Esophagus muscularis mucosa (tissue), 4 donors: ENCODE measurements at regions not wholly inside any gene's neighbourhood (a gene's known extent, or its start where the extent isn't known, plus 50 kb on each side); places are given as distances from the start of the nearest gene placed in this dataset.

Experiments used
- DNase-seq: peaks from one replicate; pipeline ENCODE4 v3.0.0-alpha.2; 2017; ENCODE audit errors: extremely low spot score
- H3K27ac ChIP-seq, 4 donors: fragments of 200-600 bp; sonication (generic); replicated peaks in 1 of 4; 1 replicate in 3 of 4; 2 replicates in 1 of 4; pipeline ENCODE4 v1.5.1; 2016 to 2019; ENCODE audit warnings: mild to moderate bottlenecking in 1 of 4
- H3K27me3 ChIP-seq, 4 donors: fragments of 200-600 bp; sonication (generic); one replicate each; pipeline versions ENCODE4 v1.5.1 to v1.6.0; 2016 to 2019
- H3K36me3 ChIP-seq, 4 donors: fragments of 200-600 bp; sonication (generic); one replicate each; pipeline ENCODE4 v1.5.1; 2016 to 2019
- H3K4me1 ChIP-seq, 4 donors: fragments of 200-600 bp; sonication (generic); one replicate each; pipeline ENCODE4 v1.5.1; 2016 to 2019
- H3K4me3 ChIP-seq, 4 donors: fragments of 200-600 bp; sonication (generic); 1 replicate in 2 of 4; 2 replicates in 2 of 4; pipeline ENCODE4 v1.5.1; 2016 to 2019; ENCODE audit warnings: mild to moderate bottlenecking in 4 of 4, moderate library complexity in 1 of 4
- H3K9me3 ChIP-seq, 4 donors: fragments of 200-600 bp; sonication (generic); 1 replicate in 3 of 4; 2 replicates in 1 of 4; pipeline ENCODE4 v1.5.1; 2016 to 2019
- EP300 ChIP-seq: sonication (generic); formaldehyde crosslinking; IDR thresholded peaks from one replicate; pipeline ENCODE4 v1.6.1; 2017; ENCODE audit warnings: antibody characterized with exemption
- POLR2A ChIP-seq: fragments of 450-650 bp; IDR thresholded peaks from one replicate; pipeline ENCODE4 v1.6.1; 2017; ENCODE audit warnings: antibody characterized with exemption, moderate library complexity, mild to moderate bottlenecking, low read depth
- POLR2AphosphoS5 ChIP-seq, 2 donors: sonication (generic); formaldehyde crosslinking; IDR thresholded peaks; one replicate each; pipeline ENCODE4 v1.6.1; 2017; ENCODE audit warnings: antibody characterized with exemption in 2 of 2
- WGBS: methylation state at CpG from one replicate; pipeline ENCODE4 v1.1.5; 2018; 5-methylcytosine and 5-hydroxymethylcytosine counted together
- intact Hi-C: fragments of 100-400 bp; cut with DNase I; formaldehyde crosslinking; loops from one replicate; pipeline ENCODE4 v1.15.1; 2023
- TF ChIP-seq, protein P1 (sequence below), 3 experiments: fragments of 200-600 bp in 2 of 3; fragments of 450-650 bp in 1 of 3; sonication (generic) in 2 of 3; IDR thresholded peaks; one replicate each; pipeline ENCODE4 v1.5.1; 2017 to 2019; ENCODE audit warnings: antibody characterized with exemption in 3 of 3, mild to moderate bottlenecking in 2 of 3, moderate library complexity in 1 of 3

DNA sequence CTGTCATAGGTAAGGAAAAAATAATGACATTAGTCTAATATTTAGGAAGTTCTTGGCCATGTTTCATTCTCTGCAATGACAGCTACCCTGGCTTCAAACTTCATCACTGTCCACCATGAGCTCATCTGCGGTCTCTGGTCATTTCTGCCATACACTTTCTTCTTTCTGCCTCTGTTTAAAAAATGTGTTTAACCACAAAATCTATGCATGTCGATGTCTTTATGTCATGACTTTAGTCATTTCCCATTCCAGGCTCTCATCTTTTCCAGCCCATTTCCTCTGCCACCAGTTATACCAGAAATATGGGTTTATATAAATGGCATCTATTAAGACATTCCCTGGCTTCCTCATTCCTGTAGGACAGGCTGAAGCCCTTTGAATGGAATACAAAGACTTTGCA lies 68.5 kb upstream of the DUSP10 start:
- Histone ChIP-seq H3K4me3 (no peak overlapping the region), H3K27me3 (no peaks in the 10 kb centered on the region), H3K27ac (no peak overlapping the region), H3K9me3 (peaks cover 0 to 4% (median 0%) of the 10 kb centered on the region in 4 donors), H3K36me3 (no peaks in the 10 kb centered on the region), H3K4me1 (no peaks in the 10 kb centered on the region)
- intact Hi-C loops = no loop called here
- TF ChIP-seq POLR2AphosphoS5 (IDR thresholded peaks at IDR 0.05) = no peak
- no peak for TF ChIP-seq POLR2A
- TF ChIP-seq, protein P1, sequence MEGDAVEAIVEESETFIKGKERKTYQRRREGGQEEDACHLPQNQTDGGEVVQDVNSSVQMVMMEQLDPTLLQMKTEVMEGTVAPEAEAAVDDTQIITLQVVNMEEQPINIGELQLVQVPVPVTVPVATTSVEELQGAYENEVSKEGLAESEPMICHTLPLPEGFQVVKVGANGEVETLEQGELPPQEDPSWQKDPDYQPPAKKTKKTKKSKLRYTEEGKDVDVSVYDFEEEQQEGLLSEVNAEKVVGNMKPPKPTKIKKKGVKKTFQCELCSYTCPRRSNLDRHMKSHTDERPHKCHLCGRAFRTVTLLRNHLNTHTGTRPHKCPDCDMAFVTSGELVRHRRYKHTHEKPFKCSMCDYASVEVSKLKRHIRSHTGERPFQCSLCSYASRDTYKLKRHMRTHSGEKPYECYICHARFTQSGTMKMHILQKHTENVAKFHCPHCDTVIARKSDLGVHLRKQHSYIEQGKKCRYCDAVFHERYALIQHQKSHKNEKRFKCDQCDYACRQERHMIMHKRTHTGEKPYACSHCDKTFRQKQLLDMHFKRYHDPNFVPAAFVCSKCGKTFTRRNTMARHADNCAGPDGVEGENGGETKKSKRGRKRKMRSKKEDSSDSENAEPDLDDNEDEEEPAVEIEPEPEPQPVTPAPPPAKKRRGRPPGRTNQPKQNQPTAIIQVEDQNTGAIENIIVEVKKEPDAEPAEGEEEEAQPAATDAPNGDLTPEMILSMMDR (IDR thresholded peaks at IDR 0.05) = no peak
- TF ChIP-seq EP300 = no peak
- WGBS = 93% methylated on average over 2 of the region's 2 CpGs
- no peak for DNase-seq

GRCh38 chr1:221809091-221810029 lies 67.5 kb upstream of the DUSP10 start:
- Histone ChIP-seq H3K27ac (no peak overlapping the region), H3K4me1 (no peaks in the 10 kb centered on the region), H3K36me3 (no peaks in the 10 kb centered on the region), H3K9me3 (no peaks in the 10 kb centered on the region), H3K4me3 (no peak overlapping the region), H3K27me3 (no peaks in the 10 kb centered on the region)
- TF ChIP-seq, protein P1 (IDR thresholded peaks at IDR 0.05) = no peak
- TF ChIP-seq POLR2A (no peak), EP300 (no peak), POLR2AphosphoS5 (IDR thresholded peaks at IDR 0.05) (no peak)
- no peak for DNase-seq
- 67% methylated on average over 12 of the region's 12 CpGs for WGBS
- intact Hi-C loops = no loop called here

- intact Hi-C loops = no loop called here
- TF ChIP-seq POLR2AphosphoS5 (IDR thresholded peaks at IDR 0.05) = no peak
- no peak for TF ChIP-seq POLR2A
- TF ChIP-seq, protein P1 (IDR thresholded peaks at IDR 0.05) = no peak
- TF ChIP-seq EP300 = no peak
- Histone ChIP-seq H3K4me3 (no peak overlapping the region), H3K36me3 (no peaks in the 10 kb centered on the region), H3K27ac (no peak overlapping the region), H3K9me3 (no peaks in the 10 kb centered on the region), H3K4me1 (no peaks in the 10 kb centered on the region), H3K27me3 (no peaks in the 10 kb centered on the region)
- no peak for DNase-seq
Observed at GRCh38 chr1:221806984-221807383, 65.1 kb upstream of the DUSP10 start.

DNA sequence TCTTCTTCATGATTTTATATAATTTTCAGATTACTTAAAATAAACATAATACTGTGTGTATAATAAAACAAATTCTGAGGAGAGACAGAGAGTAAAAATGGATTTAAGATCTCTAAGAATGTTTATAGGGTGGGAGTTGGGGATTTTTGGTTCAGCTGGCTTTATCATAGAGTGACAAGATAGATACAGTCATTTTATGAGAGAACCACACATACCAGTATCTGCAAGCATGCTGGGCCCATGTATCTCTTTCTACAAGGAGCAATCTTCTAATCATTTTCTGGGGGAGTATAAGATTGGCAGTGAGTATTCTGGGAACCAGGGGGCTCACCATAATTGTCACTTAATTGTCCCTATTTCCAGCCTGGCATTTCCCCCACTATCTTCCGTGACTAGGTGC lies 64.3 kb upstream of the DUSP10 start:
- DNase-seq = no peak
- no peaks in the 10 kb centered on the region for H3K9me3 ChIP-seq
- no peak overlapping the region for H3K27ac ChIP-seq
- TF ChIP-seq EP300 = no peak
- no peak overlapping the region for H3K4me3 ChIP-seq
- 88% methylated on average over 1 of the region's 1 CpG for WGBS
- no peaks in the 10 kb centered on the region for H3K27me3 ChIP-seq
- intact Hi-C loops = no loop called here
- no peaks in the 10 kb centered on the region for H3K36me3 ChIP-seq
- no peaks in the 10 kb centered on the region for H3K4me1 ChIP-seq

GRCh38 chr1:221805121-221805520 lies 63.2 kb upstream of the DUSP10 start:
- DNase-seq = no peak
- H3K4me1 ChIP-seq = no peaks in the 10 kb centered on the region
- H3K36me3 ChIP-seq = no peaks in the 10 kb centered on the region
- intact Hi-C loops = no loop called here
- WGBS = 81% methylated on average over 1 of the region's 1 CpG
- no peak overlapping the region for H3K4me3 ChIP-seq
- H3K27me3 ChIP-seq = no peaks in the 10 kb centered on the region
- no peak overlapping the region for H3K27ac ChIP-seq
- no peaks in the 10 kb centered on the region for H3K9me3 ChIP-seq
- TF ChIP-seq POLR2AphosphoS5 (IDR thresholded peaks at IDR 0.05) (no peak), EP300 (no peak), POLR2A (no peak)
- TF ChIP-seq, protein P1 (IDR thresholded peaks at IDR 0.05) = no peak
